NB4 (cell line): ENCODE measurements at regions not wholly inside any gene's neighbourhood (a gene's known extent, or its start where the extent isn't known, plus 50 kb on each side); places are given as distances from the start of the nearest gene placed in this dataset.

Experiments
- CTCF ChIP-seq: IDR thresholded peaks from one replicate; pipeline ENCODE4 v1.5.1; 2012; ENCODE audit warnings: low read depth, low read length
- MAX ChIP-seq: IDR thresholded peaks from 2 replicates; pipeline ENCODE4 v1.6.1; 2011; ENCODE audit warnings: low read depth, low read length
- MYC ChIP-seq: IDR thresholded peaks from 2 replicates; pipeline ENCODE4 v1.6.1; 2011; ENCODE audit warnings: low read depth, low read length
- POLR2A ChIP-seq: IDR thresholded peaks from 2 replicates; pipeline ENCODE4 v1.6.1; 2011; ENCODE audit warnings: mild to moderate bottlenecking; ENCODE audit not compliant: insufficient read length; ENCODE audit errors: extremely low read depth

DNA sequence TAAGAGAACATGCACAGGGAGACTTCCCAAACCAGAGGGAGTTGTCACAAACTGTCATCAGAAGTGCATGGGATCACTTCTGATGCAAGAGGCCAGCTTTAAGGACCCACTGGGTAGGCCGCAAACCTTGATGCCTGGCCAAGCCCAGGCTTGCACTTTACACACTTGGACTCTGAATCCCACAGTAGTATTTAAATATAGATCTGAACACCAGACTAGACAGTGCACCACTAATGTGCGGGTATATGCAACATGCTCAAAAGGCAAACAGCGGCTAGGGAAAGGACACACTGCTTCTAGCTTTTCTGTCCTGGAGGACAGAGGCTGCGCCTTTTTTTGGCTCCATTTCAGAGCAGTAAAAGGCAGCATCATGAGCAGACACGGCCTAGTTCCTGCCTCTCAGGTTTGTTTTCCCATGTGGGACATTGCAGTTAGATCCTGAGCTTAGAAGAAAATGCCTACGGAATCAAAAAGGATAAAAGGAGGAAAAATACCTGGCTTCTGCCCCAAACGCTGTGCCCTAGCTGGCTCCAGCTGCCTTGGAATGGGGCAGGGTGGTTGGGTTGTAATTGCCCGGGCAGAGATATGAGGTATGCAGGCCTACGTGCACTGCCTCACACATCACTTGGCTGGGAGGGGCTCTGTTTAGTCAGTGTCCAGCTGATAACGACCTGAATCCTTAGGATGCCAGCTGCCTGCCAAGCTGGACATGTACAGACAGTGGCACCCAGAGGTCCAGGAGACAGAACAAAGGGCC is 84.5 kb upstream of the EGLN3 start:
- TF ChIP-seq CTCF: no peak
- TF ChIP-seq POLR2A: no peak
- TF ChIP-seq MYC: no peak
- TF ChIP-seq MAX: no peak
